Neuronal stem cell (in vitro differentiated cells): ENCODE measurements at regions not wholly inside any gene's neighbourhood (a gene's known extent, or its start where the extent isn't known, plus 50 kb on each side); places are given as distances from the start of the nearest gene placed in this dataset.
"Not testable (repeated sequence)": the region's sequence is repeated elsewhere in the genome, so short reads cannot be mapped to it uniquely, and the experiment has no call there.

Experiments used
- DNase-seq: peaks from one replicate; pipeline ENCODE4 v3.0.0-alpha.2; 2013; ENCODE audit warnings: low spot score
- H2AFZ ChIP-seq: one replicate; pipeline ENCODE4 v1.6.1; 2013; ENCODE audit warnings: mild to moderate bottlenecking, low read length, inconsistent platforms
- H2AK5ac ChIP-seq: 2 replicates; pipeline ENCODE4 v1.6.1; 2013; ENCODE audit warnings: low read depth, mild to moderate bottlenecking, inconsistent platforms, low read length, moderate library complexity, mixed read lengths
- H2BK120ac ChIP-seq: 2 replicates; pipeline ENCODE4 v1.6.1; 2013; ENCODE audit warnings: low read depth, mild to moderate bottlenecking, inconsistent platforms, low read length, moderate library complexity, mixed read lengths
- H2BK12ac ChIP-seq: one replicate; pipeline ENCODE4 v1.6.1; 2013; ENCODE audit warnings: low read length, inconsistent platforms
- H2BK15ac ChIP-seq: 2 replicates; pipeline ENCODE4 v1.6.1; 2013; ENCODE audit warnings: mild to moderate bottlenecking, low read length, inconsistent platforms, mixed read lengths
- H2BK5ac ChIP-seq: one replicate; pipeline ENCODE4 v1.6.1; 2013; ENCODE audit warnings: inconsistent platforms, mild to moderate bottlenecking, low read length, moderate library complexity
- H3K14ac ChIP-seq: one replicate; pipeline ENCODE4 v1.6.1; 2013; ENCODE audit warnings: low read length, inconsistent platforms
- H3K18ac ChIP-seq: 2 replicates; pipeline ENCODE4 v1.6.1; 2013; ENCODE audit warnings: low read length, inconsistent platforms
- H3K23ac ChIP-seq: 2 replicates; pipeline ENCODE4 v1.6.1; 2013; ENCODE audit warnings: low read depth, mild to moderate bottlenecking, mixed read lengths, low read length, inconsistent platforms; ENCODE audit not compliant: poor library complexity
- H3K27ac ChIP-seq: replicated peaks from 3 replicates; pipeline ENCODE4 v1.5.1; 2013; ENCODE audit warnings: low read length, inconsistent platforms
- H3K27me3 ChIP-seq, 3 experiments: 2 replicates each; pipeline ENCODE4 v1.6.1; 2013; ENCODE audit warnings: low read length in 3 of 3, mild to moderate bottlenecking in 2 of 3, inconsistent platforms in 1 of 3, low read depth in 1 of 3, mixed read lengths in 1 of 3, moderate library complexity in 1 of 3; ENCODE audit not compliant: control insufficient read depth in 3 of 3, insufficient read depth in 3 of 3
- H3K36me3 ChIP-seq, 2 donors: replicated peaks in 1 of 2; 2 replicates each; pipeline ENCODE4 v1.6.1; 2013; ENCODE audit warnings: low read length in 2 of 2; ENCODE audit not compliant: control insufficient read depth in 2 of 2, insufficient read depth in 2 of 2
- H3K4ac ChIP-seq: 2 replicates; pipeline ENCODE4 v1.6.1; 2013; ENCODE audit warnings: inconsistent platforms, mild to moderate bottlenecking, low read length, moderate library complexity
- H3K4me1 ChIP-seq, 2 donors: 1 replicate in 1 of 2; 2 replicates in 1 of 2; pipeline ENCODE4 v1.6.1; 2013; ENCODE audit warnings: low read length in 2 of 2, low read depth in 1 of 2; ENCODE audit not compliant: control insufficient read depth in 2 of 2, insufficient read depth in 1 of 2
- H3K4me2 ChIP-seq: one replicate; pipeline ENCODE4 v1.6.1; 2013; ENCODE audit warnings: mild to moderate bottlenecking, low read length, inconsistent platforms; ENCODE audit not compliant: insufficient read depth, poor library complexity, severe bottlenecking
- H3K4me3 ChIP-seq, 2 donors: 2 replicates each; pipeline ENCODE4 v1.5.1; 2013; ENCODE audit warnings: low read length in 2 of 2, mild to moderate bottlenecking in 2 of 2, inconsistent platforms in 1 of 2, moderate library complexity in 1 of 2
- H3K79me1 ChIP-seq: one replicate; pipeline ENCODE4 v1.6.1; 2013; ENCODE audit warnings: low read depth, mild to moderate bottlenecking, inconsistent platforms, low read length, moderate library complexity
- H3K9ac ChIP-seq: one replicate; pipeline ENCODE4 v1.6.1; 2013; ENCODE audit warnings: mild to moderate bottlenecking, low read depth, low read length, inconsistent platforms; ENCODE audit not compliant: poor library complexity
- H3K9me3 ChIP-seq, 2 donors: replicated peaks in 1 of 2; 2 replicates each; pipeline versions ENCODE3 to v1.6.1; 2013; ENCODE audit warnings: low read length in 2 of 2, mild to moderate bottlenecking in 2 of 2, inconsistent platforms in 1 of 2, low read depth in 1 of 2, mixed read lengths in 1 of 2, moderate library complexity in 1 of 2; ENCODE audit not compliant: control insufficient read depth in 2 of 2, insufficient read depth in 1 of 2
- H4K8ac ChIP-seq: one replicate; pipeline ENCODE4 v1.6.1; 2013; ENCODE audit warnings: low read depth, mild to moderate bottlenecking, inconsistent platforms, low read length, moderate library complexity
- H4K91ac ChIP-seq: one replicate; pipeline ENCODE4 v1.6.1; 2013; ENCODE audit warnings: low read length, low read depth, mild to moderate bottlenecking, inconsistent platforms; ENCODE audit not compliant: poor library complexity
- WGBS, 2 donors: extraction: QIAGEN DNeasy Blood & Tissue Kit; methylation state at CpG; one replicate each; pipeline ENCODE4 v1.1.7; 2013; ENCODE audit warnings: missing lambda C conversion rate in 2 of 2, mixed read lengths in 1 of 2; ENCODE audit not compliant: insufficient read length in 2 of 2, insufficient replicate concordance in 1 of 2; ENCODE audit errors: extremely low coverage in 2 of 2; 5-methylcytosine and 5-hydroxymethylcytosine counted together

DNA sequence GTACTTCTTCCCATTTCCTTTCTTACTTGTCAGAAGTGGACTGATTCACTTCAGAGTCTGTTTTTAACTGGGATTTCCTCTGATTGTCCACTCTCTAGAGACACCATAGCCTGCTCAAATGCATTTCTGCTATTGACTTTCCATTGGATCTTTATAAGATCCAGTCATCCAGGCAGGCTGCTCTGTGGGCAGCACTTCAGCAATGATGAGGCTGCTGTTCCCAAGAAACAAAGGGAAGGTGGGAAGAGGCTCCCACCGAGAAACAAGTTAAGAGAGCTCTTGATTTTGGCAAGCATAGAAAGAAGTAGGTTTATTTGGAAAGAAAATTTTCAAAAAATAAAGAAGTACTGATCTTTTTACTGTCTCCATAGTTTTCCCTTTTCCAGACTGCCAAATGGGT lies 125.8 kb upstream of the STARD13 start:
- H3K4me1 ChIP-seq, result no peaks in the 10 kb centered on the region
- no peak overlapping the region for H2BK15ac ChIP-seq
- no peaks in the 10 kb centered on the region for H3K36me3 ChIP-seq
- H4K8ac ChIP-seq, result no peak overlapping the region
- H3K18ac ChIP-seq, result no peak overlapping the region
- no peak overlapping the region for H3K14ac ChIP-seq
- no peak overlapping the region for H2BK5ac ChIP-seq
- no peaks in the 10 kb centered on the region for H3K9me3 ChIP-seq
- H2BK12ac ChIP-seq, result no peak overlapping the region
- WGBS, 2 donors, result no CpG with 5 or more reads among the region's 1 CpG
- no peak overlapping the region for H3K4me2 ChIP-seq
- H3K27me3 ChIP-seq, result no peaks in the 10 kb centered on the region
- no peak overlapping the region for H4K91ac ChIP-seq
- no peak overlapping the region for H3K9ac ChIP-seq
- H2BK120ac ChIP-seq, result no peak overlapping the region
- no peak overlapping the region for H3K4me3 ChIP-seq
- H3K27ac ChIP-seq, result no peak overlapping the region
- DNase-seq, result no peak
- H2AFZ ChIP-seq, result no peak overlapping the region
- no peak overlapping the region for H3K23ac ChIP-seq
- no peak overlapping the region for H2AK5ac ChIP-seq
- no peaks in the 10 kb centered on the region for H3K79me1 ChIP-seq
- no peak overlapping the region for H3K4ac ChIP-seq

- Histone ChIP-seq H2BK5ac (no peak overlapping the region), H3K18ac (no peak overlapping the region)
These were observed 130.3 kb upstream of the STARD13 start for GRCh38 chr13:33415822-33416221.

GRCh38 chr13:33418224-33418953 lies 132.8 kb upstream of the STARD13 start:
- H2BK12ac ChIP-seq, H2BK5ac ChIP-seq, H3K4me2 ChIP-seq, H4K91ac ChIP-seq, H3K18ac ChIP-seq, H3K9me3 ChIP-seq, DNase-seq, H3K4me1 ChIP-seq, H4K8ac ChIP-seq, H3K23ac ChIP-seq, H3K79me1 ChIP-seq, H3K4ac ChIP-seq, H3K36me3 ChIP-seq, H2AK5ac ChIP-seq, H3K9ac ChIP-seq, H3K4me3 ChIP-seq, H3K27ac ChIP-seq, H2BK120ac ChIP-seq, H2BK15ac ChIP-seq, H3K14ac ChIP-seq, H3K27me3 ChIP-seq: not testable (repeated sequence)
- peak overlapping the region; percentile 18 for H2AFZ ChIP-seq
- no CpG with 5 or more reads among the region's 7 CpGs for WGBS, 2 donors

More at GRCh38 chr13:33415822-33416221, 130.3 kb upstream of the STARD13 start:
- Histone ChIP-seq H2AK5ac (no peak overlapping the region), H3K4me1 (no peaks in the 10 kb centered on the region), H3K4me2 (no peak overlapping the region), H3K27ac (no peak overlapping the region), H3K9me3 (no peaks in the 10 kb centered on the region), H2AFZ (no peak overlapping the region), H3K23ac (no peak overlapping the region), H3K4me3 (no peak overlapping the region), H3K9ac (no peak overlapping the region), H4K91ac (no peak overlapping the region), H2BK12ac (no peak overlapping the region), H3K27me3 (no peaks in the 10 kb centered on the region), H3K79me1 (no peaks in the 10 kb centered on the region), H2BK120ac (no peak overlapping the region), H4K8ac (no peak overlapping the region), H2BK15ac (no peak overlapping the region), H3K4ac (no peak overlapping the region), H3K36me3 (no peaks in the 10 kb centered on the region), H3K14ac (no peak overlapping the region)
- no peak for DNase-seq
- WGBS, 2 donors, result no CpG with 5 or more reads among the region's 1 CpG

- not testable (repeated sequence) for H3K9ac ChIP-seq, H4K91ac ChIP-seq, H3K27me3 ChIP-seq, H3K14ac ChIP-seq, H3K4me3 ChIP-seq, H3K4me2 ChIP-seq, H3K36me3 ChIP-seq, DNase-seq, H3K27ac ChIP-seq, H2AK5ac ChIP-seq, H3K4me1 ChIP-seq, H3K4ac ChIP-seq, H4K8ac ChIP-seq, H2BK120ac ChIP-seq, H2BK15ac ChIP-seq, H3K18ac ChIP-seq, H3K23ac ChIP-seq, H2BK5ac ChIP-seq, H2AFZ ChIP-seq, H3K9me3 ChIP-seq, H3K79me1 ChIP-seq, H2BK12ac ChIP-seq
These were observed 134.6 kb upstream of the STARD13 start for GRCh38 chr13:33420117-33420516.
